Colonic mucosa (tissue), 4 donors: ENCODE measurements at regions not wholly inside any gene's neighbourhood (a gene's known extent, or its start where the extent isn't known, plus 50 kb on each side); places are given as distances from the start of the nearest gene placed in this dataset.

Experiments
- DNase-seq: peaks from one replicate; pipeline ENCODE4 v3.0.0-alpha.2; 2020
- H3K27ac ChIP-seq: fragments of 200-600 bp; one replicate; pipeline ENCODE4 v1.8.0; 2021
- H3K27me3 ChIP-seq: fragments of 200-600 bp; one replicate; pipeline ENCODE4 v1.8.0; 2021
- H3K36me3 ChIP-seq: fragments of 200-600 bp; one replicate; pipeline ENCODE4 v1.8.0; 2021
- H3K4me1 ChIP-seq: fragments of 200-600 bp; one replicate; pipeline ENCODE4 v1.8.0; 2021; ENCODE audit warnings: mild to moderate bottlenecking
- H3K4me3 ChIP-seq: fragments of 200-600 bp; one replicate; pipeline ENCODE4 v1.8.0; 2021
- H3K9ac ChIP-seq, 2 donors: one replicate each; pipeline ENCODE4 v1.7.0; 2013; ENCODE audit warnings: control low read depth in 2 of 2, low read depth in 2 of 2, low read length in 2 of 2
- H3K9me3 ChIP-seq: fragments of 200-600 bp; one replicate; pipeline ENCODE4 v1.8.0; 2021
- intact Hi-C: fragments of 100-400 bp; cut with DNase I; formaldehyde crosslinking; loops from one replicate; pipeline ENCODE4 v1.14.1; 2022
- TF ChIP-seq, protein P1 (sequence below): fragments of 200-600 bp; IDR thresholded peaks from one replicate; pipeline ENCODE4 v1.8.0; 2022; ENCODE audit warnings: antibody characterized with exemption, mild to moderate bottlenecking
- donor health status: healthy.
- donor health status: DM: no; HTN: no; CAD: no.
- donor health status: DM: no; HTN: no; CAD: no.

DNA sequence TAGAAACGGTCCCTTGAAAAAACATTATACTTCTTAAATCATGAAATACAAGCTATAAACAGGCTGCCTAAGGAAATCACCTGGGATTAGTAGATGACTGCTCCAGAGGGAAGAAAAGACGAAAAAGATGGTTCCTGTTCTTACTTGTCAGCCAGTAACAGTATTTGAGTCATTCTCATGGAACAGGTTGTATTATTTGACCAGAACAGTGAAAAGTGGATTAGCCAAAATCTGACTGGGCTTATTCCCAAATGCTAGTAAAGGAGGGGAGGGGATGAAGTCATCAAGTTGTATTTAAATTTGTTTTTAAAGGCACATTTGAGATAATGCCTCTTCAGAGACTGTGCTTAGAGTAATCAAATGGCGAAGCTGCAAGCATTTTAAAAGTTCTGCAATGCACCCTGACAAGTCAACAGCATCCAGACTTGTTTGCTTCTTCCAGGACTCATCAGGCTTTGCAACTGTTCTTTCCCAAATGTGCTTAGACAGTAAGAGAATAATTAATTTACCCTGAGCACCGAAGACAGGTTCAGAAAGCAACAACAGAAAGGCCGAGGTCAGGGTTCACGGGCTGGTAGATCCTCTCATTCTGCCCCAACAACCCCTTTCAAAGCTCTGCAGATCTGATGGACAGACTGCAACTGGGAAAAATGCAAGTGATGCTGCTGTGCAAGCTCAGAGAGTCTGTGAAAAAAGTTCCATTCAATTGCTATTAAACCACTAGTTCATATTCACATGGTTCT, 800.6 kb downstream of the KCTD16 start:
- no peak overlapping the region for H3K4me3 ChIP-seq
- no peaks in the 10 kb centered on the region for H3K4me1 ChIP-seq
- H3K27me3 ChIP-seq = no peaks in the 10 kb centered on the region
- H3K9me3 ChIP-seq = no peaks in the 10 kb centered on the region
- no peak for DNase-seq
- no peak overlapping the region for H3K9ac ChIP-seq
- no peak overlapping the region for H3K27ac ChIP-seq
- TF ChIP-seq, protein P1, sequence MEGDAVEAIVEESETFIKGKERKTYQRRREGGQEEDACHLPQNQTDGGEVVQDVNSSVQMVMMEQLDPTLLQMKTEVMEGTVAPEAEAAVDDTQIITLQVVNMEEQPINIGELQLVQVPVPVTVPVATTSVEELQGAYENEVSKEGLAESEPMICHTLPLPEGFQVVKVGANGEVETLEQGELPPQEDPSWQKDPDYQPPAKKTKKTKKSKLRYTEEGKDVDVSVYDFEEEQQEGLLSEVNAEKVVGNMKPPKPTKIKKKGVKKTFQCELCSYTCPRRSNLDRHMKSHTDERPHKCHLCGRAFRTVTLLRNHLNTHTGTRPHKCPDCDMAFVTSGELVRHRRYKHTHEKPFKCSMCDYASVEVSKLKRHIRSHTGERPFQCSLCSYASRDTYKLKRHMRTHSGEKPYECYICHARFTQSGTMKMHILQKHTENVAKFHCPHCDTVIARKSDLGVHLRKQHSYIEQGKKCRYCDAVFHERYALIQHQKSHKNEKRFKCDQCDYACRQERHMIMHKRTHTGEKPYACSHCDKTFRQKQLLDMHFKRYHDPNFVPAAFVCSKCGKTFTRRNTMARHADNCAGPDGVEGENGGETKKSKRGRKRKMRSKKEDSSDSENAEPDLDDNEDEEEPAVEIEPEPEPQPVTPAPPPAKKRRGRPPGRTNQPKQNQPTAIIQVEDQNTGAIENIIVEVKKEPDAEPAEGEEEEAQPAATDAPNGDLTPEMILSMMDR = no peak
- H3K36me3 ChIP-seq = no peaks in the 10 kb centered on the region
- intact Hi-C loops = no loop called here

DNA sequence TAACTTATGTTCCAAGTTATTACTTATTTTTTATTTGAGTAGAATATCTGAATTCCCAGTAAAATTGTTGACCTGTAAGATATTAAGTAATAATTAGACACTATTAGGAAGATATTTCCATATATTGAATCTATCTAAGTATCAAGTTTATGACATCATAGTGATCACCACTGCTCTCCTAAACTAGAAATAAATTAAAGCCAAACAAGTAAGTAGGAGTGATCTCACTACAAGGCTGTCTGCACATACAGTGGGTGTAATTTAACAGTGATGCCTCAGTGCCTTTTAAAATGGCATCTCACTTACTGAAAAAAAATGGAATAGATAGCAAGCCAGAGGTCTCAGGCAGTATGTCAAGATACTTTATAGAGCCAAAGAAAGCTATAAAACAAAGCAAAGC, 789.6 kb downstream of the KCTD16 start:
- Histone ChIP-seq H3K4me1 (no peaks in the 10 kb centered on the region), H3K9ac (no peak overlapping the region), H3K4me3 (no peak overlapping the region), H3K27ac (no peak overlapping the region), H3K36me3 (no peaks in the 10 kb centered on the region), H3K27me3 (no peaks in the 10 kb centered on the region), H3K9me3 (no peaks in the 10 kb centered on the region)
- intact Hi-C loops = no loop called here
- DNase-seq = no peak
- TF ChIP-seq, protein P1 = no peak

DNA sequence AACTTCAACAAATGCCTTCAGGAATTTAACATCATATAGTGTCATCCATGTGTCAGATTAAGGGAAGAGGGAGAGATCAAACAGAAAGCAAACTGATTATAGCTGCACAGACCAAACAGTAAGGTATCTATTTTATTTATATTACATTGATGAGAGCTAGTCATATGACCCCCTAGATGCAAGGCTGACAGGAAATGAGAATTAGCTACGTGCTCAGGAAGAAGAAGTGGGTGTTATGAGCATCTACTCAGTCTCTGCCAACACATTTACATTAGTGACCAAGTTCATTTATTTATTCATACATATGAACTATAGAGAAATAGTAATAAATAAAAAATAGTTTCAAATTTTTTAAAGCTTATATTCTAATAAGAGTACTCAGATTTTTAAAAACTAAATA, 787.3 kb downstream of the KCTD16 start:
- Histone ChIP-seq H3K9ac (no peak overlapping the region), H3K9me3 (no peaks in the 10 kb centered on the region), H3K4me3 (no peak overlapping the region), H3K27ac (no peak overlapping the region), H3K27me3 (no peaks in the 10 kb centered on the region), H3K36me3 (no peaks in the 10 kb centered on the region), H3K4me1 (no peaks in the 10 kb centered on the region)
- no peak for DNase-seq
- intact Hi-C loops = no loop called here
- TF ChIP-seq, protein P1 = no peak

DNA sequence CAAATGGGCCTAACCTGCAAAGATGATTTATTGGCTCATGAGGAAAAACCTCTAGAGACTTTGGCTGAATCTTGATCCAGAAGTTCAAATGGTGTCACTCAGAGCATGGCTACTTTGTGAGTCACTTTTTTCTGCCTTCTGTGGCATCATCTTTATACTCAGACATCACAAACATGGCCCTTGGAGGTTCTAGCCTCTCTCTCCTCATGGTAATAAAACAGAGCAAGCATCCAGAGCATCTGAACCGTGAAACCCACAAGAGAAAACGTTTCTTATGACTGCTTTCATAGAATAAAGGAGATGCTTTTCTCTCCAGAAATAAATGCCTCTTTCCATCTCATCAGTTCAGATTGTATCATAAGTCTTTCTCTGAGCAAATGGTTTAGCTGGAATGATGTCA, 780.3 kb downstream of the KCTD16 start:
- no peak for DNase-seq
- Histone ChIP-seq H3K27ac (no peak overlapping the region), H3K4me3 (no peak overlapping the region), H3K4me1 (no peaks in the 10 kb centered on the region), H3K9me3 (no peaks in the 10 kb centered on the region), H3K36me3 (no peaks in the 10 kb centered on the region), H3K27me3 (no peaks in the 10 kb centered on the region), H3K9ac (no peak overlapping the region)
- intact Hi-C loops = no loop called here
- TF ChIP-seq, protein P1 = no peak

DNA sequence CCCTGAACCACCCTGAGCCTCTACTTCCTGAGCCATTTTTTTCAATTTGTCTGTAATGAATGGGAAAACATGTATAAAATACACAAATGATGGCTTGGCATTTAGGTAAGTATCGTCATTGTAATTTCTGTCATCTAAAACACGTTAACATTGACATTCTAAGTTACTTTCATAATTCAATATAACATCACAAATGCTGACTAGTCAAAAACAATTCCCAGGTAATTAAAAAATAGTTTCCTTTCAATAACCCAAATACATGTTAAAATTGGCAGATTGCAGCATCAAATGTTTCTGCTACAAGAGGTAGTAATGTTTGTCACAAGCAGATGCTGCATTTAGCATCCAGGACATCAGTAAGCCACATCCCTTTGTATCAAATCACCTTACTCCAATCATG, 776.4 kb downstream of the KCTD16 start:
- no peak overlapping the region for H3K4me3 ChIP-seq
- no peaks in the 10 kb centered on the region for H3K27me3 ChIP-seq
- H3K9me3 ChIP-seq = no peaks in the 10 kb centered on the region
- DNase-seq = no peak
- no peaks in the 10 kb centered on the region for H3K36me3 ChIP-seq
- intact Hi-C loops = no loop called here
- no peaks in the 10 kb centered on the region for H3K4me1 ChIP-seq
- TF ChIP-seq, protein P1 = no peak
- no peak overlapping the region for H3K9ac ChIP-seq
- H3K27ac ChIP-seq = no peak overlapping the region
